ACC112 (cell line): ENCODE measurements at regions not wholly inside any gene's neighbourhood (a gene's known extent, or its start where the extent isn't known, plus 50 kb on each side); places are given as distances from the start of the nearest gene placed in this dataset.
"Not testable (repeated sequence)": the region's sequence is repeated elsewhere in the genome, so short reads cannot be mapped to it uniquely, and the experiment has no call there.

Experiments used
- H2AFZ ChIP-seq: fragments of 200-600 bp; sonication (generic); one replicate; pipeline ENCODE4 v1.6.0; 2017; ENCODE audit warnings: antibody characterized with exemption, low read length; ENCODE audit not compliant: unreplicated experiment
- H3K27ac ChIP-seq: fragments of 200-600 bp; sonication (generic); 2 replicates; pipeline ENCODE4 v1.5.1; 2014; ENCODE audit warnings: low read depth, mild to moderate bottlenecking, antibody characterized with exemption, low read length, moderate library complexity
- H3K27me3 ChIP-seq: fragments of 200-600 bp; sonication (generic); 2 replicates; pipeline ENCODE4 v1.6.1; 2014; ENCODE audit warnings: mild to moderate bottlenecking, antibody characterized with exemption, low read length, moderate library complexity, mixed read lengths; ENCODE audit not compliant: insufficient read depth
- H3K36me3 ChIP-seq: fragments of 200-600 bp; sonication (generic); 2 replicates; pipeline ENCODE4 v1.6.1; 2016; ENCODE audit warnings: mild to moderate bottlenecking, antibody characterized with exemption, low read length, moderate library complexity, mixed read lengths; ENCODE audit not compliant: insufficient read depth
- H3K4me1 ChIP-seq: fragments of 200-600 bp; sonication (generic); one replicate; pipeline ENCODE4 v1.6.1; 2016; ENCODE audit warnings: low read length, mixed read lengths; ENCODE audit not compliant: insufficient read depth, unreplicated experiment, control insufficient read depth
- H3K4me3 ChIP-seq: fragments of 200-600 bp; sonication (generic); 2 replicates; pipeline ENCODE4 v1.5.1; 2014; ENCODE audit warnings: mild to moderate bottlenecking, low read depth, low read length
- H3K79me2 ChIP-seq: fragments of 200-600 bp; sonication (generic); one replicate; pipeline ENCODE4 v1.6.0; 2016; ENCODE audit warnings: low read length; ENCODE audit not compliant: control insufficient read depth, unreplicated experiment, insufficient read depth

- H3K36me3 ChIP-seq = no peaks in the 10 kb centered on the region
- H3K4me1 ChIP-seq = peaks cover 4% of the 10 kb centered on the region
- no peak overlapping the region for H3K4me3 ChIP-seq
- H3K27ac ChIP-seq = no peak overlapping the region
- H3K79me2 ChIP-seq = no peaks in the 10 kb centered on the region
- peaks cover 13% of the 10 kb centered on the region; the same call in 1 of the 2 replicates for H3K27me3 ChIP-seq
- no peak overlapping the region for H2AFZ ChIP-seq
These were observed 52.2 kb upstream of the MKI67 start for GRCh38 chr10:128178302-128178958.

GRCh38 chr10:128180843-128181242 lies 54.6 kb upstream of the MKI67 start:
- Histone ChIP-seq H2AFZ (no peak overlapping the region), H3K4me3 (no peak overlapping the region), H3K27me3 (peaks cover 29% of the 10 kb centered on the region; the same call in 1 of the 2 replicates), H3K4me1 (no peaks in the 10 kb centered on the region), H3K36me3 (no peaks in the 10 kb centered on the region), H3K79me2 (no peaks in the 10 kb centered on the region), H3K27ac (no peak overlapping the region)

- H3K4me1 ChIP-seq = no peaks in the 10 kb centered on the region
- H3K79me2 ChIP-seq = no peaks in the 10 kb centered on the region
- no peak overlapping the region for H2AFZ ChIP-seq
- H3K4me3 ChIP-seq = no peak overlapping the region
- H3K36me3 ChIP-seq = no peaks in the 10 kb centered on the region
- no peak overlapping the region for H3K27ac ChIP-seq
- peaks cover 52% of the 10 kb centered on the region for H3K27me3 ChIP-seq
These were observed 59.4 kb upstream of the MKI67 start for GRCh38 chr10:128185627-128186026.

GRCh38 chr10:128186959-128187787 lies 61.0 kb upstream of the MKI67 start:
- no peaks in the 10 kb centered on the region for H3K36me3 ChIP-seq
- no peaks in the 10 kb centered on the region for H3K4me1 ChIP-seq
- H3K79me2 ChIP-seq = no peaks in the 10 kb centered on the region
- peak overlapping the region; percentile 36 for H3K4me3 ChIP-seq
- H3K27ac ChIP-seq = no peak overlapping the region
- no peak overlapping the region for H2AFZ ChIP-seq
- H3K27me3 ChIP-seq = peaks cover 45% of the 10 kb centered on the region

GRCh38 chr10:128187788-128188185 lies 61.6 kb upstream of the MKI67 start:
- Histone ChIP-seq H2AFZ (no peak overlapping the region), H3K27me3 (peaks cover 45% of the 10 kb centered on the region), H3K36me3 (no peaks in the 10 kb centered on the region), H3K4me1 (no peaks in the 10 kb centered on the region), H3K27ac (no peak overlapping the region), H3K4me3 (peak overlapping the region; percentile 36), H3K79me2 (no peaks in the 10 kb centered on the region)

- no peak overlapping the region for H2AFZ ChIP-seq
- no peaks in the 10 kb centered on the region for H3K36me3 ChIP-seq
- no peaks in the 10 kb centered on the region for H3K79me2 ChIP-seq
- H3K4me3 ChIP-seq = no peak overlapping the region
- no peaks in the 10 kb centered on the region for H3K4me1 ChIP-seq
- no peak overlapping the region for H3K27ac ChIP-seq
- peaks cover 41% of the 10 kb centered on the region for H3K27me3 ChIP-seq
These were observed 63.0 kb upstream of the MKI67 start for GRCh38 chr10:128189176-128189575.

GRCh38 chr10:128191847-128192246 lies 65.6 kb upstream of the MKI67 start:
- Histone ChIP-seq H3K4me1 (no peaks in the 10 kb centered on the region), H3K36me3 (no peaks in the 10 kb centered on the region), H2AFZ (no peak overlapping the region), H3K79me2 (no peaks in the 10 kb centered on the region), H3K27me3 (peaks cover 25% of the 10 kb centered on the region; the same call in 1 of the 2 replicates), H3K4me3 (no peak overlapping the region), H3K27ac (no peak overlapping the region)

GRCh38 chr10:128201826-128202225 lies 75.6 kb upstream of the MKI67 start:
- not testable (repeated sequence) for H3K27ac ChIP-seq, H3K79me2 ChIP-seq, H3K27me3 ChIP-seq, H3K36me3 ChIP-seq, H2AFZ ChIP-seq, H3K4me1 ChIP-seq, H3K4me3 ChIP-seq

- Histone ChIP-seq H3K36me3 (no peaks in the 10 kb centered on the region), H3K27ac (no peak overlapping the region), H3K4me1 (no peaks in the 10 kb centered on the region), H2AFZ (no peak overlapping the region), H3K4me3 (no peak overlapping the region), H3K27me3 (peaks cover 3% of the 10 kb centered on the region; the same call in 1 of the 2 replicates), H3K79me2 (no peaks in the 10 kb centered on the region)
These were observed 76.8 kb upstream of the MKI67 start for GRCh38 chr10:128203028-128203427.

- H3K79me2 ChIP-seq, H3K27ac ChIP-seq, H3K36me3 ChIP-seq, H3K4me1 ChIP-seq, H3K27me3 ChIP-seq, H3K4me3 ChIP-seq, H2AFZ ChIP-seq: not testable (repeated sequence)
These were observed 79.4 kb upstream of the MKI67 start for GRCh38 chr10:128205591-128205990.

GRCh38 chr10:128206676-128207075 lies 80.5 kb upstream of the MKI67 start:
- Histone ChIP-seq H3K36me3 (no peaks in the 10 kb centered on the region), H3K4me1 (no peaks in the 10 kb centered on the region), H3K4me3 (no peak overlapping the region), H3K79me2 (no peaks in the 10 kb centered on the region), H2AFZ (no peak overlapping the region), H3K27ac (no peak overlapping the region), H3K27me3 (peaks cover 9% of the 10 kb centered on the region)
